GM18502 (cell line): ENCODE measurements at regions not wholly inside any gene's neighbourhood (a gene's known extent, or its start where the extent isn't known, plus 50 kb on each side); places are given as distances from the start of the nearest gene placed in this dataset.

Experiments
- ATAC-seq: cut with Tn5 transposase; IDR thresholded peaks from one replicate; pipeline ENCODE4 v1.9.1; 2021; ENCODE audit warnings: mild to moderate bottlenecking; ENCODE audit not compliant: unreplicated experiment, poor library complexity

DNA sequence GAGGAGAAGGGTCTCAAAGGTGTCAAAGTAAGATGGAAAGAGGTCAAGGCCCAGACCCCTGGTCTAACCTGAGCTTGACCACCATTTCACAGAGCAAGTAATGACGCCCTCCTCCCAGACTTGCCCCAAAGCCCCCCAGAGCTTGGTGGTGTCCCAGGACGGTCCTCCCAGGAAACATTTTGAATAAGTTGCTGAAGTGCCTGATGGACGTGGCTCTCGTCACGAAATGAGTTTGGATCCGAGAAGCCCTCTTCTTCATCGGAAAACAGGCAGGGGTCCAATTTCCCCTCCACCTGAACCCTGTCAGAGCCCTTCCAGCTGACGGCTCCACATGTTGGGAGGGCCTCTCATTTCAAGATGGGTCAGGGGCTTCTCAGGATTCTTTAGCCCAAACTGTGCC, 54.5 kb upstream of the TPM4 start:
- ATAC-seq, result no peak

DNA sequence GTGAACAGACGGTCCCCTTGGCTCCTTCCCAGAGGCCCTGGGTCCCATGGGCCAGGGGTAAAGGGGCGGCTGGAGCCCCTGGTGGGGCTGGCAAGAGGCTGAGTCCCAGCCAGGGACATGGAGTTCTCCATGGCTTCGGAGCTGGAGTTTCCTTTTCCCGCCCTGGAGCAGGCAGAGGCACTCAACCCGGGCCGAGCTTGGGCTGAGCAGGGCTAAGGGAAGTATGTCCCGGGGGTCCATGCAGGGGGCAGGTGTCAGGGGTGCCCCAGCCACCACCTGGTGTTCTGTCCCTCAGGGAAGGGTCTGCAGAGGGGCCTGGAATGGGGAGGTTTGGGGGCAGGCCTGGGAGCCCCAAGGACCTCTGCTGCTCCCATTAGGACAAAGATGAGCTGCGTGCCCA, 54.0 kb upstream of the TPM4 start:
- no peak for ATAC-seq

DNA sequence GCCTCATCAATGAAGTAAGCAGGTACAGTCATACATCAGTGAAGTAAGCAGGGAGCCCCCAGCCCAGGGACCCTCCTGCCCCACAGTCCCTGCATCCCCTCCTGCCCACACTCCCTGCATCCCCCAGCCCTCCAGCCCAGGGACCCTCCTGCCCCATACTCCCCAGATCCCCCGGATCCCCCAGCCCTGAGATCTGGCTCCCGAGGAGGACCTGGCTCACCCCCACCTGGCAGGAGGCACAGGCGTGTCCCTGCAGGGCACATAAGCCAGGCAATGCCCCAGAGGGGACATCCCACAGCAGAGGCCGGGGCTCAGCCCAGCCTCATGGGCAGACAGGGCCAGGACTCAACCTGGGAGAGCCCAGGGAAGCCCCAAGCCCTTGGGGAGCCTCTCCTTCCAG, 53.6 kb upstream of the TPM4 start:
- no peak for ATAC-seq

DNA sequence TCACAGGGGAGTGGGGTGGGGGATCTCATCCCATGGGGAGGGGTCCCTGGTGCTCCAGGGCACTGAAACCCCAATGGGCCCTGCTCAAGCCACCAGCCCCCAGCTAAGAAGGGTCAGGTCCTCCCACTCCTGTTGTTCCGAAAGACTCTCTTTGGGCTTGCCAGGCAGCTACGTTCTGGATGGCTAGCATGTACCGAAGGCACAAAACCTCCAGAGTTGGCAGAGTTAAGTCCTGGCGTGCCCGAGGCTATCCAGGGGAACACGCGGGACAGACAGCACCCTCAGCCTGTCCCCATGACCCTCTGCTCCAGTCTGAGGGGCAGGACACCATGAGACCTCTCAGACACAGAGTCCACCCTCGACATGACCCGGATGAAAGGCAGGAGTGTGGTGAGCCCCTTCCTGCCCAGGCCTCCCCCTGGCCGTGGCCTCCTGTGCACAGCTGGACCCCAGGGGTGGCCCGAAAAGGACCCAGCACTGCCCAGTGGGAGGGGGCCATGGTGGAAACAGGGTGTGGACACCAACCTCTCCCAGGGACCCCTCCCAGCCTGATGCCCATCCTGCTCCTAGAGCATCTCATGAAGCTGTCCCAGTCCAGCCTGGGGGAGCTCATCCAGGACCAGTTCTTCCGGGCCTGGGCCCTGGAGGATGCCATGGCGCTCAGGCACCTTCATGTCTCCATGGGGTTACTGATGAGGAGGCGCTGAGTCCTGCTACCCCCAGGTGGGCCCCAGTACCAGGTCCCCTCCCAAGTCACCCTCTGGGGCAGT, 53.0 kb upstream of the TPM4 start:
- ATAC-seq, result no peak

DNA sequence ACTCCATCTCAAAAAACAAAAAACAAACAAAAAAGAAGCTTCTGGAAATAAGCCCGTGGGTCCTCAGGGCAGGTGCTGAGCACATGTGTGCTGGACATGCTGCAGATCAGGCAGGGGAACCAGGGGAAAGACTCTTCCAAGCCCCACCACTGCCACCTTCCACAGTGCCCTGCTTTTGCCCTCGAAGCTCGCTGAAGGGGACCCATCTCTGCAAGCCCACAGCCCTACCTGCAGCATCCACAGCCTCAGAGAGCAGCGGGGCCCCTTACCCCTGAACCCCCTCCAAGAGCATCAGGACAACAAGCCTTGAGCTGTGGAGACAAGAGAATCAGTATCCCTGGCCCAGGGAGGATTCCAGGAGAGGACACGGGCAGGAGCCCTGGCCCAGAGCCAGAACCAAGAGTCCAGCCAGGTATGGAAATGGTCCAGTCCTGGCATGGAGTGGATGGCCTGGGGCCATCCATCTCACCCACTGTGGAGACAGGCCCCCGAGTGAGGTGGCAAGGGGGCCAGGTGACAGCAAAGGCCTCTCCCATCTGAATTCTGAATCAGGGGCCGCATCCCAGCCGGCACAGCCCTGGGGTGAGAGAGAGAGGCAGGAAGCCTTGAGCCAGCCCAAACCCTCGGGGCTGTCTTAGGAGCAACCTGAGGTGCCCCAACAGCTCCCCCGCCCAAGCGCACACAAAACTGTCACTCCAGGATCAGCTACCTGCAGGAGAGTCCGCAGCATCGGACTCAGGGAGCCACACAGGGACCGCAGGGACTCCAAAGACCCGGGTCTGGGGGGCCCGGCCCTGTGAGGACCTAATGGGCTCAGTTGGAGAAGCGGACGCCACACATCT, 51.8 kb upstream of the TPM4 start:
- no peak for ATAC-seq

DNA sequence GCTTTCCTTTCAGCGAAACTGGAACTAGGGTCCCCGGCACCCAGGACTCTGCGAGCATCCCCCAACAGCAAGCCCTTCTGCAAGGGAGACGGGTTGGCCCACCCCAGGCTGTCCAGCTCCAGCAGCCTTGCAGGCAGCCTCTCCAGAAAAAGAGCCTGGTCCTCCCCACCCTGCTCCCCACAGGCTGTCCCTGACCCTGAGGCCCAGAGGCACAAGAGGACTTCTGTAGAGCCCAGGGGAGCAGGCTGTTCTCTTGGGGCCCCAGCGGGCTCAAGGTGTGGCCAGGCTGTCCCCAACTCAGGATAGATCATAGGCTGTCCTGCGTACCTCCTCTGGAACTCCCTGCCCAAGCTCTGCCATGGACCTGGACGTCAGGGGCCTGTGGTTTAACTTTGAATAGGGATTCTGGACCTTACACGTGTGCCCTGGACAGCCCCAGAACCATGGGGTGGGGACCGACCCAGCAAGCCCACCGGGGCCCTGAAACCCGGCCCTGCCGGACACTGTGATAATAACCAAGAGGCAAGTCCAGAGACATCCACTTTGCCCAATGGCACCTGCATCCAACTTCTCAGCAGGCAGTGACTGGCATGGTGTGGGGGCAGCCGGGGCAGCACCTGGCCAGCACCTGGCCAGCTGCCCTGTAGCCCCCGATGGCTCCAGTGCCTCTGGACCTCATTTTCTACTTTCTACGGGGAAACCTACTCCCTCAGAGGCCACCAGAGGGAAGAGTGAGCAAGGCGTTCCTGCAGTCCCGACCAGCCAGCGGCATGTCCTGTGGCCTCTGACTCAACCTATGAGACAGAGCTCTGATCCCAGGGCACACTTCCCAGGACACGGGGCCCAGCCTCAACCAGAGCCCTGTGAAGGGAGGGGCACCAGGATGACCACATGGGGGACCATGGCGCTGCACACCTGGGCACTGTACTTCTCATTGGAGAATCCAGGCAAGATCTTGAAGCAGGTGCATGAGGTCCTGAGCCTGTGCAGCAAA, 50.9 kb upstream of the TPM4 start:
- ATAC-seq, result no peak

DNA sequence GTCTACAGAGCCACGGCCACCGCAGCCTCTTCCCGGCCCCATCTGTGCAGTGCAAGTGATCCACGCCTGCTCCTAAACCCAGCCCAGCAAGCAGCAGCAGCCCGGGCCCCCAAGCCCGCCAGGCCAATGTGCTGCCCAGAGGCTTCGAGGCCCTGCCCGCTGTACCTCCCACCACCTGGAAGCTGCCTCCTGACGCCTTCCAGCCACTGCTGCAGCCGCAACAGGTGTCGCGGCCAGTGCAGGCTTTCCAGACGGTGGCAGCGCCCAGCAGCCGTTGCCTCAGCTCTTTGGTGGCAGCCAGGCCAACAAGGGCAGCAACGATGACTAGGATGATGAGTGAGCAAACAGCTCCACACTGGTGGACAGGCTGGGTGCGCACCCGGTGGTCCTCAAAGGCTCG, 50.2 kb upstream of the TPM4 start:
- no peak for ATAC-seq
